Suprapubic skin (tissue), 4 donors: ENCODE measurements at regions not wholly inside any gene's neighbourhood (a gene's known extent, or its start where the extent isn't known, plus 50 kb on each side); places are given as distances from the start of the nearest gene placed in this dataset.
"Not testable (repeated sequence)": the region's sequence is repeated elsewhere in the genome, so short reads cannot be mapped to it uniquely, and the experiment has no call there.

Experiments
- DNase-seq, 2 donors: peaks; one replicate each; pipeline ENCODE4 v3.0.0-alpha.2; 2019; ENCODE audit warnings: low spot score in 2 of 2
- H3K27ac ChIP-seq: fragments of 200-600 bp; sonication (generic); one replicate; pipeline ENCODE4 v1.5.1; 2019
- H3K27me3 ChIP-seq: fragments of 200-600 bp; sonication (generic); one replicate; pipeline ENCODE4 v1.5.1; 2019
- H3K36me3 ChIP-seq: fragments of 200-600 bp; sonication (generic); one replicate; pipeline ENCODE4 v1.5.1; 2019
- H3K4me1 ChIP-seq: fragments of 200-600 bp; sonication (generic); one replicate; pipeline ENCODE4 v1.5.1; 2019
- H3K4me3 ChIP-seq: fragments of 200-600 bp; sonication (generic); one replicate; pipeline ENCODE4 v1.5.1; 2019; ENCODE audit warnings: mild to moderate bottlenecking
- H3K9me3 ChIP-seq: fragments of 200-600 bp; sonication (generic); one replicate; pipeline ENCODE4 v1.5.1; 2019
- CTCF ChIP-seq, 2 donors: fragments of 200-600 bp in 1 of 2; fragments of 450-650 bp in 1 of 2; sonication (generic) in 1 of 2; IDR thresholded peaks; one replicate each; pipeline ENCODE4 v1.5.1; 2016 to 2019; ENCODE audit warnings: antibody characterized with exemption in 2 of 2, mild to moderate bottlenecking in 1 of 2, moderate library complexity in 1 of 2
- EP300 ChIP-seq: sonication (generic); formaldehyde crosslinking; IDR thresholded peaks from one replicate; pipeline ENCODE4 v1.6.1; 2017; ENCODE audit warnings: antibody characterized with exemption
- POLR2A ChIP-seq, 2 donors: fragments of 450-650 bp; IDR thresholded peaks; one replicate each; pipeline ENCODE4 v1.6.1; 2017; ENCODE audit warnings: antibody characterized with exemption in 2 of 2, mild to moderate bottlenecking in 2 of 2, moderate library complexity in 2 of 2
- POLR2AphosphoS5 ChIP-seq, 3 donors: sonication (generic); formaldehyde crosslinking; IDR thresholded peaks; one replicate each; pipeline ENCODE4 v1.6.1; 2017; ENCODE audit warnings: antibody characterized with exemption in 3 of 3
- WGBS: methylation state at CpG from one replicate; pipeline ENCODE4 v1.1.5; 2018; 5-methylcytosine and 5-hydroxymethylcytosine counted together

- WGBS = 94% methylated on average over 2 of the region's 2 CpGs
- no peaks in the 10 kb centered on the region for H3K9me3 ChIP-seq
- H3K4me3 ChIP-seq = no peak overlapping the region
- DNase-seq = no peak
- H3K4me1 ChIP-seq = no peaks in the 10 kb centered on the region
- no peaks in the 10 kb centered on the region for H3K36me3 ChIP-seq
- no peaks in the 10 kb centered on the region for H3K27me3 ChIP-seq
- TF ChIP-seq CTCF (IDR thresholded peaks at IDR 0.05) (no peak), EP300 (no peak), POLR2A (IDR thresholded peaks at IDR 0.05) (no peak), POLR2AphosphoS5 (IDR thresholded peaks at IDR 0.05) (no peak)
- H3K27ac ChIP-seq = no peak overlapping the region
Measured at GRCh38 chr6:113779656-113780055, 77.5 kb upstream of the MARCKS start.

- H3K27me3 ChIP-seq = no peaks in the 10 kb centered on the region
- no peaks in the 10 kb centered on the region for H3K36me3 ChIP-seq
- no peak for TF ChIP-seq POLR2A (IDR thresholded peaks at IDR 0.05)
- TF ChIP-seq POLR2AphosphoS5 (IDR thresholded peaks at IDR 0.05) = no peak
- no peak for TF ChIP-seq CTCF (IDR thresholded peaks at IDR 0.05)
- TF ChIP-seq EP300 = no peak
- no peak overlapping the region for H3K27ac ChIP-seq
- H3K4me3 ChIP-seq = no peak overlapping the region
- no peaks in the 10 kb centered on the region for H3K9me3 ChIP-seq
- no peaks in the 10 kb centered on the region for H3K4me1 ChIP-seq
- DNase-seq = no peak
Measured at GRCh38 chr6:113782636-113783035, 74.5 kb upstream of the MARCKS start.

GRCh38 chr6:113786168-113786567 is 71.0 kb upstream of the MARCKS start:
- no peak for DNase-seq

GRCh38 chr6:113788586-113788985 is 68.6 kb upstream of the MARCKS start:
- TF ChIP-seq POLR2A (IDR thresholded peaks at IDR 0.05) = no peak
- WGBS = 93% methylated on average over 4 of the region's 4 CpGs
- Histone ChIP-seq H3K4me3 (no peak overlapping the region), H3K27me3 (no peaks in the 10 kb centered on the region), H3K4me1 (no peaks in the 10 kb centered on the region), H3K27ac (no peak overlapping the region), H3K36me3 (no peaks in the 10 kb centered on the region), H3K9me3 (no peaks in the 10 kb centered on the region)
- no peak for DNase-seq

More at GRCh38 chr6:113786168-113786567, 71.0 kb upstream of the MARCKS start:
- Histone ChIP-seq H3K27me3 (no peaks in the 10 kb centered on the region), H3K36me3 (no peaks in the 10 kb centered on the region), H3K4me3 (no peak overlapping the region), H3K9me3 (no peaks in the 10 kb centered on the region), H3K27ac (no peak overlapping the region), H3K4me1 (no peaks in the 10 kb centered on the region)
- no peak for TF ChIP-seq EP300
- TF ChIP-seq POLR2A (IDR thresholded peaks at IDR 0.05) = no peak
- TF ChIP-seq CTCF (IDR thresholded peaks at IDR 0.05) = no peak
- no peak for TF ChIP-seq POLR2AphosphoS5 (IDR thresholded peaks at IDR 0.05)
- 84% methylated on average over 2 of the region's 2 CpGs for WGBS

- WGBS = 92% methylated on average over 4 of the region's 4 CpGs
- H3K27me3 ChIP-seq, H3K4me3 ChIP-seq, DNase-seq, H3K4me1 ChIP-seq, H3K27ac ChIP-seq, H3K36me3 ChIP-seq, H3K9me3 ChIP-seq: not testable (repeated sequence)
Measured at GRCh38 chr6:113791225-113791624, 65.9 kb upstream of the MARCKS start.

- H3K4me1 ChIP-seq, H3K9me3 ChIP-seq, H3K27ac ChIP-seq, DNase-seq, H3K4me3 ChIP-seq, H3K36me3 ChIP-seq, H3K27me3 ChIP-seq: not testable (repeated sequence)
- WGBS = 74% methylated on average over 4 of the region's 4 CpGs
Measured at GRCh38 chr6:113795371-113795770, 61.8 kb upstream of the MARCKS start.

GRCh38 chr6:113796038-113796437 is 61.1 kb upstream of the MARCKS start:
- no peaks in the 10 kb centered on the region for H3K36me3 ChIP-seq
- H3K27me3 ChIP-seq = no peaks in the 10 kb centered on the region
- no peak for TF ChIP-seq EP300
- no peak for TF ChIP-seq POLR2A (IDR thresholded peaks at IDR 0.05)
- no peak for TF ChIP-seq POLR2AphosphoS5 (IDR thresholded peaks at IDR 0.05)
- TF ChIP-seq CTCF (IDR thresholded peaks at IDR 0.05) = no peak

More at GRCh38 chr6:113796038-113796437, 61.1 kb upstream of the MARCKS start:
- no peak for DNase-seq
- Histone ChIP-seq H3K4me1 (no peaks in the 10 kb centered on the region), H3K9me3 (no peaks in the 10 kb centered on the region), H3K4me3 (no peak overlapping the region), H3K27ac (no peak overlapping the region)
